HG02884 (cell line): ENCODE measurements at regions not wholly inside any gene's neighbourhood (a gene's known extent, or its start where the extent isn't known, plus 50 kb on each side); places are given as distances from the start of the nearest gene placed in this dataset.

Experiments used
- ATAC-seq: cut with Tn5 transposase; IDR thresholded peaks from one replicate; pipeline ENCODE4 v1.9.1; 2021; ENCODE audit warnings: mild to moderate bottlenecking, moderate library complexity; ENCODE audit not compliant: unreplicated experiment

DNA sequence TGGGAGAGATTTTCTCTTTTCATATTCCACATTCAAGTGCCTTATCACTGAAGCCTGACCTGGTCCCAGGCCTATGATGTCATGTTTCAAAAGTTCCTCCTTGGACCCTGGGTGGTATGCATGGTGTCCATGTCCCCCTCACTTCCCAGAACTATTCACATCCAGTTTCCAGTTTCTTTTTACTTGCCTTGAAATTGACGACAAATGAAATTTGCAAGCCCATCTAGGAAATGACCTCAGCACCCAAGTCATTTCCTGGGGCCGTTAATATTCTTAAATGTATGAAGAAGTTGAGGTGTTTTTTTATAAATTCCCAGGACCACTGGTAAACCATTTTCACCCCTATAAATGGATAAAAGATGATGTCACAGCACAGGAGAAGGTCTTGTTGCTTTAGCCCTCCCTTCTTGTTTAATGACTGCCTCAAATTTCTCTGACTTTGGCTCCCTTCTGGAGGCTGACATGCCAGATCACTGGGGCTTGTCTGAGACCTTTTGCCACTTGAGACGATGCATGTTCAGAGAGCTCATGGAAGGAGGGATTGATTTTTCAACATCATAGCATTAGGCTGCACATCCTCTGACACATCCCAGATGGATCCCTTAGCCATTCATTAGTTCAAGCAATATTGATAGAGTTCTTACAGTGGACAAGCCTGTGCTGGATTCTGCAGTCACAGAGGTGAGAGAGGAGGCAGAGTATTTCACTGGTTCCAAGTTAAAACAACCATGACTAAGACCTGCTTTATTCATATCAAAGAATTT lies 221.3 kb downstream of the PLPP3 start:
- ATAC-seq, result no peak

DNA sequence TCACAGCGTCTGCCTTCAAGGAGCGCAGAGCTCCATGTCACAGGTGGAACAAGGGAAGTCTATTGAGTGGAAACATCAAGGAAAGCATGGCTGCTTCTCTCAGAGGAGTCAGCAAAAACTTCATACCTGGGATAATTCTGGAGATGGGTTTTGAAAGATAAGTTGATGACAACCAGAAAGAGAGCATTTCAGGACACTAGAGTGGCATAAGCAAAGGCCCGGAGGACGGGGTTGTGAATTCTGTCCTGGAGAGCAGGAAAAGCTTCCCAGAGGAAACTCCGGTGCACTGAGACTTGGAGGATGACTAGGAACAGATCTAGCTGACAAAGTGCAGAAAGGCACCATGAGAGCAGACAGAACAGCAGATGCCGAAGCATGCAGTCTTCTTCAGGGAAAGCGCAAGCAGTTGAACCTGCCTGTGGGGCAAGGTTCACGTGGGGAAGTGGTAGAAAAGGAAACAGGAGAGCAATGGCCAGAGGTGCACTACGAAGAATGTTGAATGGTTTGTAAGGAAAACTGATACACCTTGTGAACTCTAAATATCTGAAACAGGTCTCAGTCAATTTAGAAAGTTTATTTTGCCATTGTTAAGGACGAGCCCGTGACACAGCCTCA lies 222.9 kb downstream of the PLPP3 start:
- ATAC-seq, result no peak

DNA sequence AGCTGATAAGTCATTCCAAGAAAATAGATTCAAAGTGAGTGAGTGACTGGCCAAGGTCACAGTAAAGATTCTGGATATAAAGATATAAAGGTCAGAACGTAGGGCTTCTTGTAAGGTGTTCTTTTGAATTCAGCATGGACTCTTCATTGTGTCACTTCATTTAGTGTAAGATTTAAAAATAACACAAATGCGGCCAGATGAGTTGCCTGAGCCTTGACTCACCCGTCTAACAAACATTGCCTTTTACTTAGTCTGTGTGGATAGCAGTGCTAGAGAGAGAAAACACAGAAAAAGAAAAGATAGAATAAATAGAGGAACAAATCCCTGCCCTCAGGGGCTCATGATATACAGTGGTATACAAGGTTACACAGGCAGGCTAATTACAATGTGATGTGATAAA lies 223.4 kb downstream of the PLPP3 start:
- no peak for ATAC-seq

- no peak for ATAC-seq
Measured at GRCh38 chr1:56355422-56355821, 223.9 kb downstream of the PLPP3 start.

- no peak for ATAC-seq
Measured at GRCh38 chr1:56345831-56346230, 233.5 kb downstream of the PLPP3 start.

GRCh38 chr1:56340977-56341376 lies 238.4 kb downstream of the PLPP3 start:
- no peak for ATAC-seq

- no peak for ATAC-seq
Measured at GRCh38 chr1:56339786-56340465, 239.4 kb downstream of the PLPP3 start.

- no peak for ATAC-seq
Measured at GRCh38 chr1:56339093-56339492, 240.3 kb downstream of the PLPP3 start.

DNA sequence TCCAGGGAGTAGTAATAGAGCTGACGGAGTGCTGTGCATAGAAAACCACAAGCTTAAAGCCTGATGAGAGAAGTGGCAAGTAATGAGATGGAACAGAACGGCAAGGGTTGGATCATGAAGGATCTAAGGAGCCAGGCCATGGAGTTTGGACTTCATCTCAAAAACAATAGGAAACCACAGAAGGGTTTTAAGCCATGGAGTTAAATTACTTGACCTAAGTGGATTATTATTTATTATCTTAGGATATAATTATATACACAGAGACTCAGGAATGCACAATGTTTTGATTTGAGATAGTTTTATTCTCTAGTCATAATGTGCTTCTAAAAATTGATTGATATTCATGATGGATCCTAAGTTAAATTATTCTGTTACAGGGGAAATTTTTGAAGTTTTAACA lies 242.4 kb downstream of the PLPP3 start:
- ATAC-seq, result no peak

DNA sequence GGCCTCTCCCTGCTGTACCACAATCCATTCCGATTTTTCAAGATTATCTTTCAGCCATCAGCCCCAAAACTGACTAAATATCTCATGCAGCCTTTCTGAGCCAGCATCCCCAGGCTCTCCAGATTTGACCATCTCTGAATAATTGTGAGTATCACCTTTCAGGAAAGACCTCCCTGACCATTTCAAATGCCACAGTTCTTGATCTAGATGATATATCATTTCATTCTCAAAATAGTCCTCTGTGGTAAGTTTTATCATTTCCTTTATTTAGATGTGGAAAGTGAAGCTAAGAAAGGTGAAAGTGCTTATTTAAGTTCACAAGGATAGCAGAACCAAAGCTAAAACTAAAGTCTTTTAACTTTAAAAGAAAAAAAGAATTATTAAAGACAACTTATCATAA lies 244.0 kb downstream of the PLPP3 start:
- ATAC-seq, result no peak

- ATAC-seq, result no peak
Measured at GRCh38 chr1:56334047-56334446, 245.3 kb downstream of the PLPP3 start.

GRCh38 chr1:56333461-56333860 lies 245.9 kb downstream of the PLPP3 start:
- no peak for ATAC-seq

- ATAC-seq, result no peak
Measured at GRCh38 chr1:56331892-56332567, 247.3 kb downstream of the PLPP3 start.

DNA sequence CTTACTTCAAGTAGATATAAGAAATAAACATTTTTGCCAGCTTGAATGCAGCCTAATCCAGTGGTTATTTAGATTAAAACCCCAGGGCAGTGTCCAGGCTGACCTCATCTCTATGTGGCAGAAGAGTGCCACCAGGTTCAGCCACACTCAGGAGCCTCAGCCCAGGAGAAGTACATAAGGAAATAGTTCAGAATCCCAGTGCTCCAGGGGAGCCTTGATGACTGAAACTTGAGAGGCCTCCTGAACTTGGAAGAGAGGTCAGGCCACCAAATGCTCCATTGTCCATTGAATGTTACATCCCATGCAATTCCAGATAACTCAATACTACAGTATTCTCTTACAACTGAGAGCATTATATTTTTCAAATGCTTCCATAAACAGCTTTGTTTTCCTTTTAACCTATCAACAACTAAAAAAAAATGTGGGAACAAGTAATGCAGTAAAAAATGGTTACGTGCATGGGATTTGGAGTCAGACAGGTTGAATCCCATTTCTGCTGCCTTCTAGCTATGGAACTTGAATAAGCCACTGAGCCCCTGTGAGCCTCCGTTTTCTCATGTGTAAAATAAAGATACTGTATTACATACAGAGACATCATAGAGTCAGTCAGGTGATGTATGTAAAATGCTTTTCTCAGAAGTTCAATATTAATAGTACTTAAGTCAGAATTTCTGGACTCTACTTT lies 248.0 kb downstream of the PLPP3 start:
- no peak for ATAC-seq

DNA sequence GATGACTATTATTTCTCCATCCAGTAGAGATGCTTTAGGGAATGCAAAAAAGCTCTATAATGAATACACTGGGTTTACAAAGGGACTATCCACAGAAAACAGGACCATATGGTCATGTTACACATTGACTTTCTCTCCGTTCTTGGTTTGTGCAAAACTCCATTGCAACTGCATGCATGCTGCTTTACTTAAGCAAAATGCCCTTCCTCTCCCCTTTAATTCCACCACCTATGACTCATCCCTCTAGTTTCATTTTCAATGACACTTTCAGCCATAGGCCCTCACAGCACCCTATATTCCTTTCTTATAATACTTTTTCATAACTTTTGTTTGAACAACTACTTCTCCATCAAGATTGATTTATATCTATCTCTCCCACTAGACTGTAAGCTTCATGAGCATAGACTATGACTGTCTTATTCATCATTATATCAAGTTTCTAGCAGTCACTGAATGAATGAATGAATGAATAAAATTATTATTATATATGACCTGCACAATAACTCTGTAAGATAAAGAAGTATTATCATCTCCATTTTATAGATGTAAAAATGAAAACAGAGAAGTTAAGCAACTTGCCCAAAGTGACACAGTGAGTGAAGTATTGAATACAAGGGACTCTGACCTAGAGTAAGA lies 248.9 kb downstream of the PLPP3 start:
- ATAC-seq, result peak; percentile 90

- ATAC-seq, result no peak
Measured at GRCh38 chr1:56329970-56330369, 249.4 kb downstream of the PLPP3 start.

DNA sequence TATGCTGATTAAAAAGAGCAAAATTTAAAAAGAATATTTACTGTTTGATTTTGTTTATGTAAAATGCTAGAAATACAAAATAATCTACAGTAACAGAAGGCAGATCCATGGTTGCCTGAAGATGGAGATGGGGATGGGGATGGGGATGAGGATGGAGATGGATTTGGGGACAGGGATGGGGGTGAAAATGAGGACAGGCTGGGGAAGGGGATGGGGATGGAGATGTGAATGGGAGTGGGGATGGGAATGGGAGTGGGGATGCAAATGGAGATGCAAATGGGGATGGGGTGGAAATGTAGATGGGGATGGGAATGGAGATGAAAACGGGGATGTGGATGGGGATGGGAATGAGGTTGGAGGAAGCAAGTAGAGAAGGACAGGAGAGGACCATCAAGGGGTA lies 252.2 kb downstream of the PLPP3 start:
- no peak for ATAC-seq

DNA sequence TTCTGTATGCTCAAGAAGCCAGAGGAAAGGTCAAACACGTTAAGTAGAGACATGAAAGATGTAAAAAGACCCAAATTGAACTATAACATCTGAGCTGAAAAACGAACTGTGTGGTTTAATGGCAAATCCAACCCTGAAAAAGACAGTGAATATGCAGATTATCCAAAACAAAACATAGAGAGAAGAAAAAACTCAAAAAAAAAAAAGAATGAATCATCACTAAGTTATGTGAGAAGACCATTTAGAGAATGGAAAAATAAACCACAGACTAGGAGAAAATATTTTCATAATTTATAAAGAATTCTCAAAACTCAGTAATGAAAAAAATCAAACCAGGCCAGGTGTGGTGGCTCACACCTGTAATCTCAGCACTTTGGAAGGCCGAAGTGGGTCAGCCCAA lies 253.3 kb downstream of the PLPP3 start:
- ATAC-seq, result no peak

DNA sequence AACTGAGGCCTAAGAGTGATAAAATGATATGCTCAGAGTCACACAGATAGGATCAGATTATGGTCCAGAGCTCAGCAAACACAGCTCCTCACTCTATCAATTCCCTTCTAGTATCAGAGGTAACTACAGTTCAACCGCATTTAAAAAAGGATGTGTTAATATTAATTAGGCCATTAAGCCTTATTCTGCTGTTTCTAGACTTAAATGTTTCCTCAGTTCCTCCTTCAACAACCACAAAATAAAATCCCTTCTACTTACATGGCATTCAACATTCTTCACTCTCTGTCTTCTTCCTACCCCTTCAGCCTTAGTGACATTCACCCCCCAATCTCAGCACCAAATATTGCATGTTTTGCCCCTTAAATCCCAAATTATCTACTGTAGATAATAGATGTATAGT lies 254.9 kb downstream of the PLPP3 start:
- no peak for ATAC-seq

- no peak for ATAC-seq
Measured at GRCh38 chr1:56322211-56322610, 257.2 kb downstream of the PLPP3 start.

- ATAC-seq, result no peak
Measured at GRCh38 chr1:56321150-56321490, 258.2 kb downstream of the PLPP3 start.
